ENCODE measurements at regions not wholly inside any gene's neighbourhood (a gene's known extent, or its start where the extent isn't known, plus 50 kb on each side); places are given as distances from the start of the nearest gene placed in this dataset.

- TF ChIP-seq EGR1 (IDR thresholded peaks at IDR 0.05): no peak
- no peak for TF ChIP-seq EP300 (IDR thresholded peaks at IDR 0.05; ENCODE audit: borderline replicate concordance)
- TF ChIP-seq CEBPB (IDR thresholded peaks at IDR 0.05): no peak
- TF ChIP-seq, protein P1, sequence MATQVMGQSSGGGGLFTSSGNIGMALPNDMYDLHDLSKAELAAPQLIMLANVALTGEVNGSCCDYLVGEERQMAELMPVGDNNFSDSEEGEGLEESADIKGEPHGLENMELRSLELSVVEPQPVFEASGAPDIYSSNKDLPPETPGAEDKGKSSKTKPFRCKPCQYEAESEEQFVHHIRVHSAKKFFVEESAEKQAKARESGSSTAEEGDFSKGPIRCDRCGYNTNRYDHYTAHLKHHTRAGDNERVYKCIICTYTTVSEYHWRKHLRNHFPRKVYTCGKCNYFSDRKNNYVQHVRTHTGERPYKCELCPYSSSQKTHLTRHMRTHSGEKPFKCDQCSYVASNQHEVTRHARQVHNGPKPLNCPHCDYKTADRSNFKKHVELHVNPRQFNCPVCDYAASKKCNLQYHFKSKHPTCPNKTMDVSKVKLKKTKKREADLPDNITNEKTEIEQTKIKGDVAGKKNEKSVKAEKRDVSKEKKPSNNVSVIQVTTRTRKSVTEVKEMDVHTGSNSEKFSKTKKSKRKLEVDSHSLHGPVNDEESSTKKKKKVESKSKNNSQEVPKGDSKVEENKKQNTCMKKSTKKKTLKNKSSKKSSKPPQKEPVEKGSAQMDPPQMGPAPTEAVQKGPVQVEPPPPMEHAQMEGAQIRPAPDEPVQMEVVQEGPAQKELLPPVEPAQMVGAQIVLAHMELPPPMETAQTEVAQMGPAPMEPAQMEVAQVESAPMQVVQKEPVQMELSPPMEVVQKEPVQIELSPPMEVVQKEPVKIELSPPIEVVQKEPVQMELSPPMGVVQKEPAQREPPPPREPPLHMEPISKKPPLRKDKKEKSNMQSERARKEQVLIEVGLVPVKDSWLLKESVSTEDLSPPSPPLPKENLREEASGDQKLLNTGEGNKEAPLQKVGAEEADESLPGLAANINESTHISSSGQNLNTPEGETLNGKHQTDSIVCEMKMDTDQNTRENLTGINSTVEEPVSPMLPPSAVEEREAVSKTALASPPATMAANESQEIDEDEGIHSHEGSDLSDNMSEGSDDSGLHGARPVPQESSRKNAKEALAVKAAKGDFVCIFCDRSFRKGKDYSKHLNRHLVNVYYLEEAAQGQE (IDR thresholded peaks at IDR 0.05; ENCODE audit: low read depth): no peak
- no peak for TF ChIP-seq MAX (IDR thresholded peaks at IDR 0.05)
- no peak for TF ChIP-seq YY1 (IDR thresholded peaks at IDR 0.05; ENCODE audit: low read depth)
- no peak for TF ChIP-seq ZBTB7A (IDR thresholded peaks at IDR 0.05; ENCODE audit: low read depth)
- no peak for TF ChIP-seq CREB1 (IDR thresholded peaks at IDR 0.05; ENCODE audit: low read depth)
Observed at GRCh38 chr6:9503111-9503761, 911.6 kb downstream of the TFAP2A start.

GRCh38 chr6:9499709-9500108 lies 915.2 kb downstream of the TFAP2A start:
- TF ChIP-seq CREB1 (IDR thresholded peaks at IDR 0.05; ENCODE audit: low read depth): no peak
- TF ChIP-seq NFIC (IDR thresholded peaks at IDR 0.05): no peak
- TF ChIP-seq RAD21 (IDR thresholded peaks at IDR 0.05; ENCODE audit: low read depth): no peak
- TF ChIP-seq TAF1 (IDR thresholded peaks at IDR 0.05; ENCODE audit: low read depth): no peak
- no peak for TF ChIP-seq FOXM1 (IDR thresholded peaks at IDR 0.05; ENCODE audit: borderline replicate concordance, low read depth)
- no peak for TF ChIP-seq CEBPB (IDR thresholded peaks at IDR 0.05)
- TF ChIP-seq TCF12 (IDR thresholded peaks at IDR 0.05; ENCODE audit: low read depth): no peak
- TF ChIP-seq EP300 (IDR thresholded peaks at IDR 0.05; ENCODE audit: borderline replicate concordance): no peak
- TF ChIP-seq MAX (IDR thresholded peaks at IDR 0.05): no peak
- TF ChIP-seq EGR1 (IDR thresholded peaks at IDR 0.05): no peak
- TF ChIP-seq, protein P1 (IDR thresholded peaks at IDR 0.05; ENCODE audit: low read depth): no peak
- TF ChIP-seq ZBTB7A (IDR thresholded peaks at IDR 0.05; ENCODE audit: low read depth): no peak
- no peak for TF ChIP-seq YY1 (IDR thresholded peaks at IDR 0.05; ENCODE audit: low read depth)
- no peak for TF ChIP-seq TEAD4 (IDR thresholded peaks at IDR 0.05)
- TF ChIP-seq, protein P2, sequence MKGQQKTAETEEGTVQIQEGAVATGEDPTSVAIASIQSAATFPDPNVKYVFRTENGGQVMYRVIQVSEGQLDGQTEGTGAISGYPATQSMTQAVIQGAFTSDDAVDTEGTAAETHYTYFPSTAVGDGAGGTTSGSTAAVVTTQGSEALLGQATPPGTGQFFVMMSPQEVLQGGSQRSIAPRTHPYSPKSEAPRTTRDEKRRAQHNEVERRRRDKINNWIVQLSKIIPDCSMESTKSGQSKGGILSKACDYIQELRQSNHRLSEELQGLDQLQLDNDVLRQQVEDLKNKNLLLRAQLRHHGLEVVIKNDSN (IDR thresholded peaks at IDR 0.05): no peak

DNA sequence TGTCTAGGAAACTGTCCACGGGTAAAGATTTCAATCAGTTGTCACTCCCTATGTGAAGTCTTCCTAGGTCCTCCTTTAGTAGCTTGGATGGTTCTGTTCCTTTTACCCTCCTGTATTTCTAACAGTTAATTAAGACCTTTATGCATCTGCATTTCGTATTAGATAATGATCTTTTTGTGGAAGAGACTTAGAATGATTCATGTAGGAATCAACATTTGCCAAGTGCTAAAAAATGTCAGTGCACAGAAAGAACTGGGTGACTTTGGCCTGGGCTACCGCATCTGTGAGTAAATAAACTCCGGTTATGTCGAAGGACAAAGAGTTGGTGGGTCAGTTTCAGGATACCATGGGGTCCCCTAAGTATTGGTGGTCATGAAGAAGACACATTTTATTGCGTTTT lies 918.0 kb downstream of the TFAP2A start:
- TF ChIP-seq EP300 (IDR thresholded peaks at IDR 0.05; ENCODE audit: borderline replicate concordance) (no peak), ZBTB7A (IDR thresholded peaks at IDR 0.05; ENCODE audit: low read depth) (no peak), TCF12 (IDR thresholded peaks at IDR 0.05; ENCODE audit: low read depth) (no peak), YY1 (IDR thresholded peaks at IDR 0.05; ENCODE audit: low read depth) (no peak), RAD21 (IDR thresholded peaks at IDR 0.05; ENCODE audit: low read depth) (no peak)

GRCh38 chr6:9494864-9495263 lies 920.0 kb downstream of the TFAP2A start:
- TF ChIP-seq NFIC (IDR thresholded peaks at IDR 0.05) (no peak), FOXM1 (IDR thresholded peaks at IDR 0.05; ENCODE audit: borderline replicate concordance, low read depth) (no peak), TCF12 (IDR thresholded peaks at IDR 0.05; ENCODE audit: low read depth) (no peak), TEAD4 (IDR thresholded peaks at IDR 0.05) (no peak), ZBTB7A (IDR thresholded peaks at IDR 0.05; ENCODE audit: low read depth) (no peak), EGR1 (IDR thresholded peaks at IDR 0.05) (no peak), CREB1 (IDR thresholded peaks at IDR 0.05; ENCODE audit: low read depth) (no peak), RAD21 (IDR thresholded peaks at IDR 0.05; ENCODE audit: low read depth) (no peak), TAF1 (IDR thresholded peaks at IDR 0.05; ENCODE audit: low read depth) (no peak), EP300 (IDR thresholded peaks at IDR 0.05; ENCODE audit: borderline replicate concordance) (no peak), MAX (IDR thresholded peaks at IDR 0.05) (no peak)
- TF ChIP-seq, protein P2 (IDR thresholded peaks at IDR 0.05): no peak

DNA sequence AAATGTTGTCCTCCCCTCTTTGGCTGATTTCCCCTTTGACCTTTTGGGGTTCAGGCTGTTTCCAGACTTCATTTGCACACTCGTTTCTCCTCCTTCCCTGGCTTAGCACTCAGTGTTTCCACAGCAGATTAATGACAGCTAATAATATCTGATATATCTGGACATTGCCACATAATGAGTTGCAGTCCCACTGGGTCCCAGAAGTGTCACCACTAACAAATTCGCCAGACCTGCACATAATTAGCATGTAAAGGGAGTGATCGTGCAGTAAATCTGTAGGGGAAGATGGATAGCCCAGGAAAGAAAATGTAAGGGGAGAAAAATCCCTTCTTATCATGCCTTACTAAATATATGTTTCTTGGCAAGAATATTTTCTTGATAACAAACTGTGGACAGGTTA lies 922.1 kb downstream of the TFAP2A start:
- TF ChIP-seq RAD21 (IDR thresholded peaks at IDR 0.05; ENCODE audit: low read depth) (no peak), ZBTB7A (IDR thresholded peaks at IDR 0.05; ENCODE audit: low read depth) (no peak), CEBPB (IDR thresholded peaks at IDR 0.05) (no peak), TCF12 (IDR thresholded peaks at IDR 0.05; ENCODE audit: low read depth) (no peak), EP300 (IDR thresholded peaks at IDR 0.05; ENCODE audit: borderline replicate concordance) (no peak), TEAD4 (IDR thresholded peaks at IDR 0.05) (no peak), NFIC (IDR thresholded peaks at IDR 0.05) (no peak), CREB1 (IDR thresholded peaks at IDR 0.05; ENCODE audit: low read depth) (no peak), TAF1 (IDR thresholded peaks at IDR 0.05; ENCODE audit: low read depth) (no peak), EGR1 (IDR thresholded peaks at IDR 0.05) (no peak), FOXM1 (IDR thresholded peaks at IDR 0.05; ENCODE audit: borderline replicate concordance, low read depth) (no peak), MAX (IDR thresholded peaks at IDR 0.05) (no peak), YY1 (IDR thresholded peaks at IDR 0.05; ENCODE audit: low read depth) (no peak)
- TF ChIP-seq, protein P2 (IDR thresholded peaks at IDR 0.05): no peak
- TF ChIP-seq, protein P1 (IDR thresholded peaks at IDR 0.05; ENCODE audit: low read depth): no peak

All from Ishikawa (cell line).